Breast epithelium (tissue), 4 donors: ENCODE measurements at regions not wholly inside any gene's neighbourhood (a gene's known extent, or its start where the extent isn't known, plus 50 kb on each side); places are given as distances from the start of the nearest gene placed in this dataset.

Source experiments
- DNase-seq, 2 donors: peaks; one replicate each; pipeline ENCODE4 v3.0.0-alpha.2; 2019; ENCODE audit warnings: low spot score in 2 of 2
- H3K27ac ChIP-seq, 2 donors: fragments of 200-600 bp; sonication (generic) in 1 of 2; one replicate each; pipeline ENCODE4 v1.5.1; 2016 to 2019; ENCODE audit warnings: mild to moderate bottlenecking in 1 of 2
- H3K27me3 ChIP-seq, 2 donors: fragments of 200-600 bp; sonication (generic) in 1 of 2; one replicate each; pipeline versions ENCODE4 v1.5.1 to v1.6.0; 2017 to 2019; ENCODE audit warnings: control low read depth in 1 of 2, mild to moderate bottlenecking in 1 of 2
- H3K36me3 ChIP-seq: fragments of 200-600 bp; one replicate; pipeline ENCODE4 v1.5.1; 2019
- H3K4me1 ChIP-seq, 2 donors: fragments of 200-600 bp; sonication (generic); one replicate each; pipeline ENCODE4 v1.5.1; 2016 to 2019; ENCODE audit warnings: control low read depth in 1 of 2
- H3K4me3 ChIP-seq, 3 donors: fragments of 200-600 bp; sonication (generic); 1 replicate in 2 of 3; 2 replicates in 1 of 3; pipeline ENCODE4 v1.5.1; 2016 to 2019; ENCODE audit warnings: mild to moderate bottlenecking in 3 of 3, moderate library complexity in 2 of 3
- H3K9me3 ChIP-seq, 2 donors: fragments of 200-600 bp; sonication (generic) in 1 of 2; one replicate each; pipeline ENCODE4 v1.5.1; 2016 to 2019; ENCODE audit warnings: control low read depth in 1 of 2
- CTCF ChIP-seq, 3 donors: fragments of 450-650 bp; IDR thresholded peaks; one replicate each; pipeline ENCODE4 v1.5.1; 2016 to 2017; ENCODE audit warnings: antibody characterized with exemption in 3 of 3, mild to moderate bottlenecking in 3 of 3, moderate library complexity in 3 of 3
- POLR2A ChIP-seq: fragments of 450-650 bp; IDR thresholded peaks from one replicate; pipeline ENCODE4 v1.6.1; 2016; ENCODE audit warnings: antibody characterized with exemption, mild to moderate bottlenecking, moderate library complexity
- POLR2AphosphoS5 ChIP-seq, 3 donors: sonication (generic); formaldehyde crosslinking; IDR thresholded peaks; one replicate each; pipeline ENCODE4 v1.6.1; 2017; ENCODE audit warnings: antibody characterized with exemption in 3 of 3
- intact Hi-C: fragments of 100-400 bp; cut with DNase I; formaldehyde crosslinking; loops from one replicate; pipeline ENCODE4 v1.15.1; 2023; ENCODE audit warnings: low total_unique reads

GRCh38 chr9:29691145-29691544, 2117.9 kb upstream of the C9orf72 start:
- no peak for DNase-seq
- no peaks in the 10 kb centered on the region for H3K36me3 ChIP-seq
- H3K27me3 ChIP-seq: no peaks in the 10 kb centered on the region
- TF ChIP-seq POLR2AphosphoS5 (IDR thresholded peaks at IDR 0.05) (no peak), POLR2A (no peak), CTCF (IDR thresholded peaks at IDR 0.05) (no peak)
- H3K4me1 ChIP-seq: no peaks in the 10 kb centered on the region
- intact Hi-C loops: no loop called here
- no peak overlapping the region for H3K27ac ChIP-seq
- H3K4me3 ChIP-seq: no peak overlapping the region
- peaks cover 0 to 10% of the 10 kb centered on the region in 2 donors for H3K9me3 ChIP-seq

- no peaks in the 10 kb centered on the region for H3K36me3 ChIP-seq
- intact Hi-C loops: no loop called here
- H3K9me3 ChIP-seq: peaks cover 0 to 10% of the 10 kb centered on the region in 2 donors
- no peaks in the 10 kb centered on the region for H3K27me3 ChIP-seq
- H3K4me3 ChIP-seq: no peak overlapping the region
- no peak overlapping the region for H3K27ac ChIP-seq
- DNase-seq: no peak
- H3K4me1 ChIP-seq: no peaks in the 10 kb centered on the region
- no peak for TF ChIP-seq POLR2AphosphoS5 (IDR thresholded peaks at IDR 0.05)
- no peak for TF ChIP-seq CTCF (IDR thresholded peaks at IDR 0.05)
- no peak for TF ChIP-seq POLR2A
These were observed 2118.6 kb upstream of the C9orf72 start for GRCh38 chr9:29691758-29692407.

GRCh38 chr9:29697011-29697410, 2123.7 kb upstream of the C9orf72 start:
- intact Hi-C loops: no loop called here
- no peak overlapping the region for H3K4me3 ChIP-seq

GRCh38 chr9:29701559-29701958, 2128.3 kb upstream of the C9orf72 start:
- intact Hi-C loops: no loop called here
- TF ChIP-seq POLR2AphosphoS5 (IDR thresholded peaks at IDR 0.05) (no peak), CTCF (IDR thresholded peaks at IDR 0.05) (no peak), POLR2A (no peak)
- Histone ChIP-seq H3K36me3 (no peaks in the 10 kb centered on the region), H3K4me3 (no peak overlapping the region), H3K27me3 (no peaks in the 10 kb centered on the region), H3K27ac (no peak overlapping the region), H3K4me1 (no peaks in the 10 kb centered on the region), H3K9me3 (no peaks in the 10 kb centered on the region)
- no peak for DNase-seq

More at GRCh38 chr9:29697011-29697410, 2123.7 kb upstream of the C9orf72 start:
- no peaks in the 10 kb centered on the region for H3K27me3 ChIP-seq
- no peak overlapping the region for H3K27ac ChIP-seq
- TF ChIP-seq POLR2A (no peak), CTCF (IDR thresholded peaks at IDR 0.05) (no peak), POLR2AphosphoS5 (IDR thresholded peaks at IDR 0.05) (no peak)
- H3K36me3 ChIP-seq: no peaks in the 10 kb centered on the region
- peaks cover 0 to 6% of the 10 kb centered on the region in 2 donors for H3K9me3 ChIP-seq
- no peaks in the 10 kb centered on the region for H3K4me1 ChIP-seq
- DNase-seq: no peak

GRCh38 chr9:29701971-29702370, 2128.7 kb upstream of the C9orf72 start:
- intact Hi-C loops: no loop called here
- Histone ChIP-seq H3K9me3 (no peaks in the 10 kb centered on the region), H3K27me3 (no peaks in the 10 kb centered on the region), H3K4me1 (no peaks in the 10 kb centered on the region), H3K27ac (no peak overlapping the region), H3K4me3 (no peak overlapping the region), H3K36me3 (no peaks in the 10 kb centered on the region)
- DNase-seq: no peak
- no peak for TF ChIP-seq POLR2AphosphoS5 (IDR thresholded peaks at IDR 0.05)
- no peak for TF ChIP-seq CTCF (IDR thresholded peaks at IDR 0.05)
- no peak for TF ChIP-seq POLR2A
